Caco-2 (cell line): ENCODE measurements at regions not wholly inside any gene's neighbourhood (a gene's known extent, or its start where the extent isn't known, plus 50 kb on each side); places are given as distances from the start of the nearest gene placed in this dataset.

Experiments
- BruUV-seq: library from RNA; stranded (reverse); fragments of 400-500 nt; replicated peaks from 2 replicates; lab custom pipeline; 2021; lab: Mats Ljungman, UMichigan
- CTCF ChIA-PET: fragments of 300-600 bp; sonication (Branson Sonifier 250); formaldehyde crosslinking; loops from one replicate; lab custom pipeline; 2022; ENCODE audit warnings: antibody characterized with exemption; lab: Charles Lee
- POLR2A ChIA-PET: fragments of 300-600 bp; sonication (Branson Sonifier 250); formaldehyde crosslinking; loops from one replicate; lab custom pipeline; 2022; ENCODE audit warnings: antibody characterized with exemption; lab: Charles Lee
- DNase-seq, 2 experiments: peaks; one replicate each; pipeline versions ENCODE4 v3.0.0 to v3.0.0-alpha.2; 2020 to 2022
- H3K27me3 ChIP-seq: replicated peaks from 2 replicates; pipeline ENCODE4 v1.6.0; 2011; ENCODE audit warnings: low read length; ENCODE audit not compliant: control insufficient read depth, insufficient read depth
- H3K36me3 ChIP-seq: 2 replicates; pipeline ENCODE4 v1.5.1; 2011; ENCODE audit warnings: low read length; ENCODE audit not compliant: control insufficient read depth, insufficient read depth
- H3K4me1 ChIP-seq: fragments of 250-450 bp; sonication (Bioruptor Pico); 2 replicates; pipeline ENCODE4 v1.5.1; 2020; ENCODE audit warnings: mild to moderate bottlenecking
- H3K4me3 ChIP-seq: 2 replicates; pipeline ENCODE4 v1.5.1; 2011; ENCODE audit warnings: low read depth, mild to moderate bottlenecking, control low read depth, low read length
- H3K9me3 ChIP-seq: fragments of 250-450 bp; sonication (Bioruptor Pico); 2 replicates; pipeline ENCODE4 v1.5.1; 2020; ENCODE audit warnings: mild to moderate bottlenecking, moderate library complexity
- H3K27ac Mint-ChIP-seq: one replicate; pipeline ENCODE4 v1.8.0; 2022; ENCODE audit warnings: mixed read lengths; ENCODE audit not compliant: unreplicated experiment
- H3K27me3 Mint-ChIP-seq: one replicate; pipeline ENCODE4 v1.8.0; 2022; ENCODE audit warnings: mixed read lengths; ENCODE audit not compliant: insufficient read depth, unreplicated experiment
- H3K36me3 Mint-ChIP-seq: one replicate; pipeline ENCODE4 v1.8.0; 2022; ENCODE audit warnings: mild to moderate bottlenecking, mixed read lengths; ENCODE audit not compliant: insufficient read depth, unreplicated experiment
- H3K4me1 Mint-ChIP-seq: one replicate; pipeline ENCODE4 v1.8.0; 2022; ENCODE audit warnings: low read depth, mixed read lengths; ENCODE audit not compliant: unreplicated experiment
- H3K4me3 Mint-ChIP-seq: one replicate; pipeline ENCODE4 v1.8.0; 2022; ENCODE audit warnings: mild to moderate bottlenecking, moderate library complexity, mixed read lengths; ENCODE audit not compliant: unreplicated experiment
- H3K9me3 Mint-ChIP-seq: one replicate; pipeline ENCODE4 v1.8.0; 2022; ENCODE audit warnings: mixed read lengths; ENCODE audit not compliant: unreplicated experiment
- intact Hi-C: fragments of 100-400 bp; cut with micrococcal nuclease; formaldehyde crosslinking; loops from one replicate; pipeline ENCODE4 v1.10.0; 2022; ENCODE audit not compliant: unreplicated experiment
- TF ChIP-seq, protein P1 (sequence below), 2 experiments: fragments of 200-600 bp in 1 of 2; IDR thresholded peaks; 1 replicate in 1 of 2; 2 replicates in 1 of 2; pipeline versions ENCODE4 v1.5.1 to v1.8.0; 2011 to 2022; ENCODE audit warnings: antibody characterized with exemption in 1 of 2, control low read depth in 1 of 2, inconsistent platforms in 1 of 2, low read depth in 1 of 2, low read length in 1 of 2, mild to moderate bottlenecking in 1 of 2, moderate library complexity in 1 of 2; ENCODE audit not compliant: insufficient read depth in 1 of 2, severe bottlenecking in 1 of 2, unreplicated experiment in 1 of 2

DNA sequence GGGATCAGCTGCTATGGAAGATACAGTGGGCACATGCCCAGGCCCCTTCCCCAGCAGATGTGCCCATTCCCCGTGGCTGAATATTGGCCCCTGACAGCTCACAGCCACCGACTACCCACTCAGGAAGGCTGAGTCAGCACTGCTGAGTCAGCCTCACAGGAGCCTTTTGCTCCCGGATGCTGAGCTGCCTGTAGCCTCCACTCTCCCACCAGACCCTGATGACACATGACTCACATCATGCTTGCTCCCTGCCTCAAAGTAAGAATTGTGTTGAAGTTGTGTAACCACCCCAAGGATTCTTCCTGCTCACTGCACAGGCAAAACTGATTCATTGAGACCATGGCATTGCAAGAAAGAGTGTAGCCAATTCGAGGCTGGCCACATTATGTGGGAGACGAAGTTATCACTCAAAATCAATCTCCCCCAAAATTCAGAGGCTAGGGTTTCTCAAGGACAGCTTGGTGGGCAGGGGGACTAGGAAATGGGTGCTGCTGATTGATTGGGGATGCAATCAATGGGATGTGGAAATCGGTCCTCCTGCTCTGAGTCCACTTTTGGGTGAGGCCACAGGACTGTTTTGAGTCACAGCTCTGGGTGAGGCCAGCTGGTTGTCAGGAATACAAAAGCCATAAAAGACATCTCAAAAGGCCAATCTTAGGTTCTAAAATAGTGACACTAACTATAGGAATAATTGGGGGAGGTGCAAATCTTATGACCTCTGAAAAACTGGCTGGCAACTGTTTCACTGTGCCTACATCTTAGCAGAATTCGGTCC, 556.6 kb upstream of the CDH4 start:
- POLR2A ChIA-PET = no interaction called here
- BruUV-seq = no TSS peak
- DNase-seq = no peak
- no peaks in the 10 kb centered on the region for H3K4me1 ChIP-seq
- H3K9me3 ChIP-seq = no peaks in the 10 kb centered on the region
- no peak overlapping the region for H3K27ac Mint-ChIP-seq
- H3K4me3 ChIP-seq = no peak overlapping the region
- no peaks in the 10 kb centered on the region for H3K4me1 Mint-ChIP-seq
- TF ChIP-seq, protein P1, sequence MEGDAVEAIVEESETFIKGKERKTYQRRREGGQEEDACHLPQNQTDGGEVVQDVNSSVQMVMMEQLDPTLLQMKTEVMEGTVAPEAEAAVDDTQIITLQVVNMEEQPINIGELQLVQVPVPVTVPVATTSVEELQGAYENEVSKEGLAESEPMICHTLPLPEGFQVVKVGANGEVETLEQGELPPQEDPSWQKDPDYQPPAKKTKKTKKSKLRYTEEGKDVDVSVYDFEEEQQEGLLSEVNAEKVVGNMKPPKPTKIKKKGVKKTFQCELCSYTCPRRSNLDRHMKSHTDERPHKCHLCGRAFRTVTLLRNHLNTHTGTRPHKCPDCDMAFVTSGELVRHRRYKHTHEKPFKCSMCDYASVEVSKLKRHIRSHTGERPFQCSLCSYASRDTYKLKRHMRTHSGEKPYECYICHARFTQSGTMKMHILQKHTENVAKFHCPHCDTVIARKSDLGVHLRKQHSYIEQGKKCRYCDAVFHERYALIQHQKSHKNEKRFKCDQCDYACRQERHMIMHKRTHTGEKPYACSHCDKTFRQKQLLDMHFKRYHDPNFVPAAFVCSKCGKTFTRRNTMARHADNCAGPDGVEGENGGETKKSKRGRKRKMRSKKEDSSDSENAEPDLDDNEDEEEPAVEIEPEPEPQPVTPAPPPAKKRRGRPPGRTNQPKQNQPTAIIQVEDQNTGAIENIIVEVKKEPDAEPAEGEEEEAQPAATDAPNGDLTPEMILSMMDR (IDR thresholded peaks at IDR 0.05; ENCODE audit: insufficient read depth in 1 of 2, low read depth in 1 of 2, low read length in 1 of 2, severe bottlenecking in 1 of 2, unreplicated experiment in 1 of 2) = no peak
- H3K27me3 Mint-ChIP-seq = peaks cover 17% of the 10 kb centered on the region
- no peaks in the 10 kb centered on the region for H3K36me3 Mint-ChIP-seq
- peaks cover 14% of the 10 kb centered on the region for H3K9me3 Mint-ChIP-seq
- no peaks in the 10 kb centered on the region for H3K27me3 ChIP-seq
- H3K36me3 ChIP-seq = no peaks in the 10 kb centered on the region
- CTCF ChIA-PET = no interaction called here
- H3K4me3 Mint-ChIP-seq = no peak overlapping the region
- intact Hi-C loops = no loop called here

GRCh38 chr20:60697252-60697651, 554.8 kb upstream of the CDH4 start:
- no peaks in the 10 kb centered on the region for H3K36me3 ChIP-seq
- no peaks in the 10 kb centered on the region for H3K27me3 ChIP-seq
- intact Hi-C loops = no loop called here
- no peaks in the 10 kb centered on the region for H3K36me3 Mint-ChIP-seq
- CTCF ChIA-PET = no interaction called here
- DNase-seq = no peak
- H3K9me3 Mint-ChIP-seq = peaks cover 14% of the 10 kb centered on the region
- H3K4me1 Mint-ChIP-seq = no peaks in the 10 kb centered on the region
- H3K4me3 Mint-ChIP-seq = no peak overlapping the region
- POLR2A ChIA-PET = no interaction called here
- H3K4me3 ChIP-seq = no peak overlapping the region
- H3K27ac Mint-ChIP-seq = no peak overlapping the region
- BruUV-seq = no TSS peak
- TF ChIP-seq, protein P1 (IDR thresholded peaks at IDR 0.05; ENCODE audit: insufficient read depth in 1 of 2, low read depth in 1 of 2, low read length in 1 of 2, severe bottlenecking in 1 of 2, unreplicated experiment in 1 of 2) = no peak
- no peaks in the 10 kb centered on the region for H3K4me1 ChIP-seq
- no peaks in the 10 kb centered on the region for H3K9me3 ChIP-seq
- peaks cover 13% of the 10 kb centered on the region for H3K27me3 Mint-ChIP-seq

- no peaks in the 10 kb centered on the region for H3K27me3 ChIP-seq
- no TSS peak for BruUV-seq
- TF ChIP-seq, protein P1 (IDR thresholded peaks at IDR 0.05; ENCODE audit: insufficient read depth in 1 of 2, low read depth in 1 of 2, low read length in 1 of 2, severe bottlenecking in 1 of 2, unreplicated experiment in 1 of 2) = no peak
- H3K4me3 ChIP-seq = no peak overlapping the region
- Mint-ChIP-seq H3K9me3 (peaks cover 14% of the 10 kb centered on the region), H3K27me3 (peaks cover 10% of the 10 kb centered on the region), H3K36me3 (no peaks in the 10 kb centered on the region), H3K27ac (no peak overlapping the region), H3K4me1 (no peaks in the 10 kb centered on the region), H3K4me3 (no peak overlapping the region)
- POLR2A ChIA-PET = no interaction called here
- intact Hi-C loops = no loop called here
- no peak for DNase-seq
- H3K4me1 ChIP-seq = no peaks in the 10 kb centered on the region
- no peaks in the 10 kb centered on the region for H3K9me3 ChIP-seq
- no peaks in the 10 kb centered on the region for H3K36me3 ChIP-seq
- CTCF ChIA-PET = no interaction called here
Observed at GRCh38 chr20:60700728-60701127, 551.3 kb upstream of the CDH4 start.
